ENCODE measurements at regions not wholly inside any gene's neighbourhood (a gene's known extent, or its start where the extent isn't known, plus 50 kb on each side); places are given as distances from the start of the nearest gene placed in this dataset.
A peak's percentile ranks its signal among the peaks of the same experiment; 100 is the strongest.

DNA sequence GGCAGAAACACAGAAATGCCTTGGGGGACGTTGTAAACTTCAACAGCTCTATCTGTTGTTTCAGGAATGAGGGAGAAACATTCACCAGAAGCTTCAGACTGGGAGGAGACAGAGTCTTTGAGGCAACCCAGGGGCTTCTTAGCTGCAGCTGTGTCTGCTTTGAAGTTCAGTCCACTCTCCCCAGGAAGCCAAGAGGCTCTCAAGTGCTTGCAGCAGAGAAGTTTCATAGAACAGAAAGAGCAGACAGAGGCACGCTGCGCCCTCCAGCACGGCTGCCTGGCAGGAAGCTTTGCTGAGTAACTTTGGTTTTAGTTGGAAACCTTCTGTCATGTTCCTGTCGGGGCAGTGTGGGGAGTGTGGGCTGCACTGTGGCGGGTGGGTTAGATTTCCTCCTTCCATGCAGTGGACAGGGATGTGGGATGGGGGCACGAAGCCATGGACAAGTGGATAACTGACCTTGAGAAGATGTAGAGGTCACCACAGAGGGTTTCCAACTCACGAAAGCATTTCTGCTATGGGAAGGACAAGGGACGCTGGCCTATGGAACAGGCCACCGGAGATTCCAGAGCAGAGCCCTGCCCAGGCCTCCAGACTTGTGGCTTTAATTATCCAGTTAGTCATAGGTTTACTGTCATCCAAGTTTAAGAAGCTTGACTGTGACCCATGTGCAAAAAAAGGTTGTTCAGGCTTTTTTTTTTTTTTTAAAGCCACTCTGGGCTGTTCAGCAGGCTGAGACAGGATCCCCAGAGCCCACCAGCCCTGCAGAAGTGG is 107.7 kb downstream of the ARF6 start:
- TF ChIP-seq ZFX (IDR thresholded peaks at IDR 0.05; ENCODE audit: borderline replicate concordance) (no peak), CTCF (IDR thresholded peaks at IDR 0.05) (no peak)
- peak overlapping the region; percentile 97 for H3K27ac ChIP-seq

DNA sequence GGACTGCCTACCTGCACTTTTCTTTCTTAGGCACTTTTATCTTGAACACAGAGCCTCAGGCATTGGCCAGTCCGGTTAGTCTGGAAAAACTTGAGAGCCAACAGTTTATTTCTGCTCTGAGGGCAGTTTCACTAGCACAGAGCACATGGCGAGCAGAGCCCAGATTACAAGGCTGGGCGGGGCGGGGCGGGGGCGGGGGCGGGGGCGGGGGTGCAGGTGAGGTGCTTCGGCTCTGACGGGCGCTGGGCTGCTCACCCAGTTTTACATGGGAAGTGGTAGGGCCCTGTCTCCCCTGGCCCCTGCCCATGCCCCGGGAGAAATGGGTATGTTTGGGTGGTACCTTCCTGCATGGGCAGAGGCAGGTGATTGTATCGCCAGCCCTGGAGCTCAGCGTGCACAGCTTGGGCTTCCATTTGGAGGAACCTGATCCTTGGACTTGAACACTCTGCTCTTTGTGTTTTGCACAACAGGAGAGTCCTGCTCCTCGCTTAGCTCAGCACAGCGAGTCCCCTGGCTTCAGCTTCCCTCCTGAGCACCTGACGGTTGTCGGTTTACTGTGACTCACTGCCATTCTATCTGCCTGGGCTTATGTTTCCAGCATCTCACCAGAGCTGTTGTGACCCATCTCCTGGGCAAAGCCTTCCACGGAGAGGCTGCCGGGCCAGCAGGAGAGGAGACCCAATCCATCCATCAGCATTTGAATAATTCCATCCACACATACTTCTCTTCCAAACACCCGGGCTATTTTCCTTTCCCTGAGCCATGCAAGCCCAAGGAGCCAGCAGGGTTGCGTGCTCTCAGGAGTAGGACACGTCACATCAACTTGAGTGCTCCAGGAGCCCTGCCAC is 108.5 kb downstream of the ARF6 start:
- peak overlapping the region; percentile 97 for H3K27ac ChIP-seq
- TF ChIP-seq CTCF (IDR thresholded peaks at IDR 0.05) (no peak), ZFX (IDR thresholded peaks at IDR 0.05; ENCODE audit: borderline replicate concordance) (no peak)

DNA sequence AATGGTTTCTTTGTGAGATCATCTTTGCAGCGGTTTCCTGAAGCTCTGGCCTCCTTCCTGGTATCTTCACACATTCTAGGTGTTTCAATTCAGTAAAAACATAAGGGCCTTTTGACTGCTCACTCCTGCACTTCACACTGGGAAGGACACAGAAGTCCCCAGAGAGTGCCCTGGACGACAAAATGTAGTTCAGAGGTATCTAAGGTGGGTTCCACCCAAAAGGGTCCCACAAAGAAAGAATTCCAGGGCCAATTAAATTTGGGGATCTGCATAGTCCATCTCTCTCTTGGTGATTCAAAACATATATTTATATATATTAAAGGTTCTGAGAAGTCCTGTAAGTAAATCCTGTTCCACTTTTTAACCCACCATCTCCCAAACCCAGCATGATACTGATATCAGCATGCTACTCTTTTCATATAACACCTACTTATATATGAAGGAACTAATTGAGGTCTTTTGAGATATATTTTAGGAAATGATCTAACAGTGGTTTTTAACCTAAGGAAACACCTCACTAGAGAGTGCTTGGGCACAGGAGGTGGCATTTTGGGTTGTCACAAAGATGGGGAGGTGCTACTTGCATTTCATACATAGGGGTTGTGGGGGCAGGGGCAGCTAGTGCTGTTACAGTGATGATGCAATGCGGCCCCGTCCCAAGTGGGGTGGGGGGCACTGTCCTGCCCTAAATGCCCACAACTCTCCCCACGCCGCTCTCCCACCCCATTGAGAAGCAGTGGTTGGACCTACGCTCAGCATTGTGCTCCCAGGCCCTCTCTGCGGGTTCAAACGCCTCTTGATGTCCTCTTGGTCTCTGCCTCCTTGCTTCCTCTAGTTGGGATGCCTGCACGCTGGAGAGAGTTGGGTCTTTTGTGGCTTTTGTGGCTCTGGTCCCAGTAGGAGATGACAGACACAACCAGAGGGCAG is 109.4 kb downstream of the ARF6 start:
- H3K27ac ChIP-seq, result peak overlapping the region; percentile 97
- TF ChIP-seq ZFX (IDR thresholded peaks at IDR 0.05; ENCODE audit: borderline replicate concordance) (no peak), CTCF (IDR thresholded peaks at IDR 0.05) (no peak)

- TF ChIP-seq CTCF (IDR thresholded peaks at IDR 0.05), result no peak
- no peak for TF ChIP-seq ZFX (IDR thresholded peaks at IDR 0.05; ENCODE audit: borderline replicate concordance)
- H3K27ac ChIP-seq, result peak overlapping the region; percentile 97
These were observed 110.0 kb downstream of the ARF6 start for GRCh38 chr14:50002926-50003212.

GRCh38 chr14:50003213-50004021 is 110.5 kb downstream of the ARF6 start:
- TF ChIP-seq CTCF (IDR thresholded peaks at IDR 0.05), result peak; percentile 18; the same call in 1 of the 2 replicates
- TF ChIP-seq ZFX (IDR thresholded peaks at IDR 0.05; ENCODE audit: borderline replicate concordance), result no peak
- peak overlapping the region; percentile 97 for H3K27ac ChIP-seq

DNA sequence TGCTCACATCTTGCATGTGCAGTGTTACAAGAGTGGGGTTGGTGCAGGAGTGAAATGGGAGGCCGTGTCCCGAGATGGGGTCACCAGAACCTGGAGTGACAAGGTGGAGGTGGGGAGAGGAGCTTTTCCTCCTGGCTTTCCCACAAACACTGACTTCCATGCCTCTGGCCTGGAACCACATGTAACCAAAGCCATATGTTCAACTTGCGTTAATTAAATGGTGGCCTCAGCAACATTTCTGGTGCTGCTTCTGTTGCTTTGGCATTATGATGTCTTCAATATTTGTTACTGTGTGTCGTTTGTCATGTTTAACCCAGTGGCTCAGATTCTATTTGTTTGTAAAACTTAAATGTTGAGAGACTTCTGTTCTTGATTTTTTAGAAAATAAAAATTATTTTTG is 110.2 kb downstream of the VCPKMT start:
- TF ChIP-seq ZFX (IDR thresholded peaks at IDR 0.05; ENCODE audit: borderline replicate concordance) (no peak), CTCF (IDR thresholded peaks at IDR 0.05) (no peak)
- no peak overlapping the region for H3K27ac ChIP-seq

Data from 22Rv1 (cell line).